Omental fat pad (tissue), 3 donors: ENCODE measurements at regions not wholly inside any gene's neighbourhood (a gene's known extent, or its start where the extent isn't known, plus 50 kb on each side); places are given as distances from the start of the nearest gene placed in this dataset.
"Not testable (repeated sequence)": the region's sequence is repeated elsewhere in the genome, so short reads cannot be mapped to it uniquely, and the experiment has no call there.

Experiments used
- ATAC-seq: fragments of 150-250 bp; one replicate; pipeline ENCODE4 v1.9.1; 2016; ENCODE audit warnings: mild to moderate bottlenecking, moderate library complexity; ENCODE audit not compliant: low FRiP score
- DNase-seq: peaks from one replicate; pipeline ENCODE4 v3.0.0-alpha.2; 2019; ENCODE audit warnings: low spot score
- CTCF ChIP-seq, 3 donors: fragments of 450-650 bp; IDR thresholded peaks; one replicate each; pipeline ENCODE4 v1.5.1; 2016 to 2017; ENCODE audit warnings: antibody characterized with exemption in 3 of 3, mild to moderate bottlenecking in 3 of 3, moderate library complexity in 2 of 3

- DNase-seq, result no peak
- no peak for TF ChIP-seq CTCF (IDR thresholded peaks at IDR 0.05)
- no peak for ATAC-seq
Observed at GRCh38 chr2:89821455-89821945, 1130.0 kb downstream of the RPIA start.

GRCh38 chr2:89822342-89822741 is 1130.9 kb downstream of the RPIA start:
- not testable (repeated sequence) for DNase-seq, ATAC-seq

- ATAC-seq (no peak), DNase-seq (no peak)
- TF ChIP-seq CTCF (IDR thresholded peaks at IDR 0.05), result no peak
Observed at GRCh38 chr2:89823556-89823955, 1132.1 kb downstream of the RPIA start.

GRCh38 chr2:89825034-89825433 is 1133.6 kb downstream of the RPIA start:
- no peak for ATAC-seq
- no peak for DNase-seq
- TF ChIP-seq CTCF (IDR thresholded peaks at IDR 0.05), result no peak

- ATAC-seq, DNase-seq: not testable (repeated sequence)
Observed at GRCh38 chr2:89826741-89827140, 1135.3 kb downstream of the RPIA start.

- ATAC-seq, DNase-seq: not testable (repeated sequence)
Observed at GRCh38 chr2:89827829-89828228, 1136.4 kb downstream of the RPIA start.

GRCh38 chr2:89828416-89828815 is 1136.9 kb downstream of the RPIA start:
- not testable (repeated sequence) for ATAC-seq

GRCh38 chr2:89828961-89829631 is 1137.6 kb downstream of the RPIA start:
- peak; percentile 73 for ATAC-seq
- not testable (repeated sequence) for DNase-seq

More at GRCh38 chr2:89828416-89828815, 1136.9 kb downstream of the RPIA start:
- not testable (repeated sequence) for DNase-seq

- DNase-seq, result no peak
- TF ChIP-seq CTCF (IDR thresholded peaks at IDR 0.05), result no peak
- no peak for ATAC-seq
Observed at GRCh38 chr2:89829828-89830227, 1138.4 kb downstream of the RPIA start.

- not testable (repeated sequence) for DNase-seq
- ATAC-seq, result peak; percentile 72
Observed at GRCh38 chr2:89830341-89831218, 1139.1 kb downstream of the RPIA start.
